HCT116 (cell line): ENCODE measurements at regions not wholly inside any gene's neighbourhood (a gene's known extent, or its start where the extent isn't known, plus 50 kb on each side); places are given as distances from the start of the nearest gene placed in this dataset.

Experiments
- ATAC-seq: fragments of 200-7000 bp; cut with Tn5 transposase; 2 replicates; pipeline ENCODE4 v1.9.1; 2020; ENCODE audit warnings: mild to moderate bottlenecking, moderate library complexity
- BruUV-seq: library from RNA; stranded (reverse); fragments of 400-500 nt; replicated peaks from 2 replicates; lab custom pipeline; 2021; lab: Mats Ljungman, UMichigan
- CTCF ChIA-PET: fragments of 300-600 bp; sonication (Branson Sonifier 250); formaldehyde crosslinking; loops from one replicate; lab custom pipeline; 2021; ENCODE audit warnings: antibody characterized with exemption; lab: Charles Lee
- POLR2A ChIA-PET: fragments of 300-600, 350-600 bp; sonication (Branson Sonifier 250); formaldehyde crosslinking; loops from one replicate; lab custom pipeline; 2021; ENCODE audit warnings: antibody characterized with exemption; lab: Charles Lee
- RAD21 ChIA-PET, 2 experiments: fragments of 300-600 bp; sonication (Branson Sonifier 250); formaldehyde crosslinking; loops; one replicate each; lab custom pipeline; 2023; ENCODE audit warnings: low total read pairs in 2 of 2; ENCODE audit not compliant: uncharacterized antibody in 2 of 2, unreplicated experiment in 2 of 2, low non-redundant PET in 1 of 2; lab: Charles Lee
- DNase-seq: peaks from one replicate; pipeline ENCODE4 v3.0.0-alpha.2; 2010; ENCODE audit warnings: low read depth, low spot score
- H2AFZ ChIP-seq: fragments of 200-600 bp; shearing (Covaris generic), sonication (generic); 2 replicates; pipeline ENCODE4 v1.6.1; 2017; ENCODE audit warnings: low read depth, mixed run types, mixed read lengths, antibody characterized with exemption, low read length; ENCODE audit not compliant: poor library complexity, severe bottlenecking
- H3K27ac ChIP-seq: 2 replicates; pipeline ENCODE4 v1.5.1; 2012; ENCODE audit warnings: low read depth, low read length
- H3K27me3 ChIP-seq: fragments of 200-600 bp; sonication (generic); 2 replicates; pipeline ENCODE4 v1.6.1; 2016; ENCODE audit warnings: mixed run types, low read length, mixed read lengths; ENCODE audit not compliant: insufficient read depth
- H3K36me3 ChIP-seq, 2 experiments: fragments of 200-500 bp in 1 of 2; fragments of 200-600 bp in 1 of 2; sonication (Bioruptor generic) in 1 of 2; sonication (generic) in 1 of 2; 2 replicates each; pipeline versions ENCODE4 v1.5.1 to v1.6.1; 2014 to 2016; ENCODE audit warnings: low read length in 2 of 2, inconsistent platforms in 1 of 2, mixed read lengths in 1 of 2, mixed run types in 1 of 2; ENCODE audit not compliant: insufficient read depth in 2 of 2, control insufficient read depth in 1 of 2
- H3K4me1 ChIP-seq, 2 experiments: fragments of 200-600 bp in 1 of 2; sonication (generic) in 1 of 2; 2 replicates each; pipeline versions ENCODE4 v1.5.1 to v1.6.1; 2012 to 2017; ENCODE audit warnings: low read length in 2 of 2, inconsistent platforms in 1 of 2, mild to moderate bottlenecking in 1 of 2, mixed read lengths in 1 of 2, mixed run types in 1 of 2, moderate library complexity in 1 of 2; ENCODE audit not compliant: insufficient read depth in 2 of 2, control insufficient read depth in 1 of 2
- H3K4me2 ChIP-seq: fragments of 200-600 bp; sonication (generic); 2 replicates; pipeline ENCODE4 v1.6.1; 2017; ENCODE audit warnings: mixed run types, low read length, mixed read lengths
- H3K4me3 ChIP-seq, 2 experiments: fragments of 200-600 bp in 1 of 2; sonication (generic) in 1 of 2; replicated peaks in 1 of 2; 2 replicates each; pipeline ENCODE4 v1.5.1; 2011 to 2016; ENCODE audit warnings: low read length in 2 of 2, control low read depth in 1 of 2, low read depth in 1 of 2, mild to moderate bottlenecking in 1 of 2, mixed read lengths in 1 of 2, mixed run types in 1 of 2
- H3K79me2 ChIP-seq: fragments of 200-600 bp; sonication (generic); 2 replicates; pipeline ENCODE4 v1.6.1; 2017; ENCODE audit warnings: mild to moderate bottlenecking, mixed run types, low read length, moderate library complexity, mixed read lengths; ENCODE audit not compliant: insufficient read depth
- H3K9ac ChIP-seq: fragments of 200-600 bp; sonication (generic); 2 replicates; pipeline ENCODE4 v1.6.1; 2016; ENCODE audit warnings: low read length, mixed read lengths
- H3K9me2 ChIP-seq: fragments of 200-600 bp; sonication (generic), shearing (Covaris generic); 2 replicates; pipeline ENCODE4 v1.6.1; 2017; ENCODE audit warnings: mixed run types, mild to moderate bottlenecking, moderate library complexity; ENCODE audit not compliant: insufficient read depth
- H3K9me3 ChIP-seq, 2 experiments: fragments of 200-500 bp in 1 of 2; fragments of 200-600 bp in 1 of 2; sonication (Bioruptor generic) in 1 of 2; sonication (generic) in 1 of 2; 2 replicates each; pipeline ENCODE4 v1.6.1; 2014 to 2017; ENCODE audit warnings: low read length in 2 of 2, mixed read lengths in 2 of 2, inconsistent platforms in 1 of 2, low read depth in 1 of 2, mild to moderate bottlenecking in 1 of 2, mixed run types in 1 of 2, moderate library complexity in 1 of 2; ENCODE audit not compliant: control insufficient read depth in 1 of 2, insufficient read depth in 1 of 2
- H4K20me1 ChIP-seq: fragments of 200-600 bp; sonication (generic), shearing (Covaris generic); 2 replicates; pipeline ENCODE4 v1.6.1; 2017; ENCODE audit warnings: mixed run types, mild to moderate bottlenecking, moderate library complexity; ENCODE audit not compliant: insufficient read depth
- CBX3 ChIP-seq: IDR thresholded peaks from 2 replicates; pipeline ENCODE4 v1.6.1; 2012; ENCODE audit warnings: low read depth
- CEBPB ChIP-seq: IDR thresholded peaks from 2 replicates; pipeline ENCODE4 v1.6.1; 2012; ENCODE audit warnings: low read depth
- EGR1 ChIP-seq: IDR thresholded peaks from 2 replicates; pipeline ENCODE4 v1.6.1; 2012; ENCODE audit warnings: low read depth
- EZH2 ChIP-seq: fragments of 200-600 bp; sonication (generic); IDR thresholded peaks from 2 replicates; pipeline ENCODE4 v1.6.1; 2017; ENCODE audit warnings: antibody characterized with exemption, mixed run types
- FOSL1 ChIP-seq: IDR thresholded peaks from 2 replicates; pipeline ENCODE4 v1.6.1; 2012; ENCODE audit warnings: low read depth
- SP1 ChIP-seq: IDR thresholded peaks from 2 replicates; pipeline ENCODE4 v1.6.1; 2012; ENCODE audit warnings: low read depth
- TCF7L2 ChIP-seq: IDR thresholded peaks from 2 replicates; pipeline ENCODE4 v1.7.0; 2011; ENCODE audit warnings: borderline replicate concordance, inconsistent platforms; ENCODE audit not compliant: insufficient read depth, insufficient read length; ENCODE audit errors: extremely low read depth
- YY1 ChIP-seq: IDR thresholded peaks from 2 replicates; pipeline ENCODE4 v1.6.1; 2011; ENCODE audit warnings: low read length, low read depth, moderate library complexity, mild to moderate bottlenecking; ENCODE audit not compliant: insufficient replicate concordance; ENCODE audit errors: extremely low read depth
- intact Hi-C: fragments of 100-400 bp; cut with micrococcal nuclease; formaldehyde crosslinking; loops from 2 replicates; pipeline ENCODE4 v1.10.0; 2022
- TF ChIP-seq, protein P1 (sequence below): IDR thresholded peaks from 2 replicates; pipeline ENCODE4 v1.6.1; 2012; ENCODE audit warnings: low read depth

DNA sequence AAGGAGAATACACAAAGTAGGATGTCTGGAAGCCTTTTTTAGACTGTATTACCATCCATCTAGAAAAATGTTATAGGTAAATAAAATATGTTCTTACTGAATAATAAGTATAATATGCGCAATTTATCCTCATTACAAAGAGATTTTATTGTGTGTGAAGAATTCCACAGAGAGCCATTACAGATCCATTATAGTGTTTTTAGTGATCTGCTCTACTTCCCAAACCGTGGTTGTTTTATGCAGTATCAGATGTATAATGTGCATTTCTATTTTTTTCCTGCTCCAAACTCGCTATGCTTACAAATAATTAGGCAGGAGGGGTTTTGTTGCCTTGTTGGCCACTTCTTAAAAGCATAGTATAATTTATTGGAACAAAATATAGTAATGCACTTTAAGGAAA is 447.8 kb downstream of the USP25 start:
- H3K4me3 ChIP-seq, result no peak overlapping the region
- H3K4me2 ChIP-seq, result no peak overlapping the region
- no peak overlapping the region for H2AFZ ChIP-seq
- no peak for TF ChIP-seq CBX3
- TF ChIP-seq TCF7L2, result no peak
- TF ChIP-seq EZH2, result no peak
- TF ChIP-seq EGR1, result no peak
- no peak for TF ChIP-seq YY1
- no peak overlapping the region for H3K27ac ChIP-seq
- no peaks in the 10 kb centered on the region for H3K4me1 ChIP-seq
- no peaks in the 10 kb centered on the region for H3K79me2 ChIP-seq
- POLR2A ChIA-PET, result no interaction called here
- H3K9ac ChIP-seq, result no peak overlapping the region
- BruUV-seq, result no TSS peak
- H3K27me3 ChIP-seq, result no peaks in the 10 kb centered on the region
- RAD21 ChIA-PET, result no interaction called here
- intact Hi-C loops, result no loop called here
- no peaks in the 10 kb centered on the region for H3K36me3 ChIP-seq
- CTCF ChIA-PET, result no interaction called here
- no peak for DNase-seq
- H3K9me3 ChIP-seq, result peaks cover 4 to 10% of the 10 kb centered on the region in 2 experiments; a peak in 2 of 4 replicates
- no peaks in the 10 kb centered on the region for H3K9me2 ChIP-seq
- H4K20me1 ChIP-seq, result no peaks in the 10 kb centered on the region
- ATAC-seq, result no peak

DNA sequence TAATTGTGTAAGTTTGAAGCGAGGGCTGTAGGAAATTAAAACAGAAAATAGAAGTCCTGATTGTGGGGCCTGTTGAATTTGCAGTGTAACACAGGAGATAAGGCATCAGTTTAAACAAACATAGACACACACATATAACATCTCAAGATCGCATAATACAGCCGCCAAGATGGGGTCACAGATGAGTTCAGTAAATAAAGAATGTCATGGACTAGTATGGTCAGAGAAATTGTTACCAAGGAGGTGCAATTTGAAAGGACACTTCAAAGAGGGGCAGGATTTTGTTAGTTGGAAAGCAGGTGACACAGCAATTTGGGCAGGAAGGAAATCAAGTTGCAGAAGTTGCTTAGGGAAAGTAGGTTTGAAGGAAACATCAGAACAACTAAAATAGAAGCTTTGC is 450.0 kb downstream of the USP25 start:
- intact Hi-C loops, result no loop called here
- H3K27ac ChIP-seq, result no peak overlapping the region
- no peak overlapping the region for H3K4me3 ChIP-seq
- ATAC-seq, result no peak
- no peak overlapping the region for H3K4me2 ChIP-seq
- ChIA-PET POLR2A (no interaction called here), RAD21 (no interaction called here), CTCF (no interaction called here)
- H3K9me3 ChIP-seq, result peaks cover 4 to 15% of the 10 kb centered on the region in 2 experiments; a peak in 2 of 4 replicates
- no peaks in the 10 kb centered on the region for H3K36me3 ChIP-seq
- no peak for DNase-seq
- no peaks in the 10 kb centered on the region for H3K27me3 ChIP-seq
- no peaks in the 10 kb centered on the region for H4K20me1 ChIP-seq
- H2AFZ ChIP-seq, result no peak overlapping the region
- H3K4me1 ChIP-seq, result no peaks in the 10 kb centered on the region
- H3K9me2 ChIP-seq, result no peaks in the 10 kb centered on the region
- H3K79me2 ChIP-seq, result no peaks in the 10 kb centered on the region
- no TSS peak for BruUV-seq
- H3K9ac ChIP-seq, result no peak overlapping the region
- no peak for TF ChIP-seq FOSL1
- no peak for TF ChIP-seq CEBPB
- TF ChIP-seq SP1, result no peak
- TF ChIP-seq, protein P1, sequence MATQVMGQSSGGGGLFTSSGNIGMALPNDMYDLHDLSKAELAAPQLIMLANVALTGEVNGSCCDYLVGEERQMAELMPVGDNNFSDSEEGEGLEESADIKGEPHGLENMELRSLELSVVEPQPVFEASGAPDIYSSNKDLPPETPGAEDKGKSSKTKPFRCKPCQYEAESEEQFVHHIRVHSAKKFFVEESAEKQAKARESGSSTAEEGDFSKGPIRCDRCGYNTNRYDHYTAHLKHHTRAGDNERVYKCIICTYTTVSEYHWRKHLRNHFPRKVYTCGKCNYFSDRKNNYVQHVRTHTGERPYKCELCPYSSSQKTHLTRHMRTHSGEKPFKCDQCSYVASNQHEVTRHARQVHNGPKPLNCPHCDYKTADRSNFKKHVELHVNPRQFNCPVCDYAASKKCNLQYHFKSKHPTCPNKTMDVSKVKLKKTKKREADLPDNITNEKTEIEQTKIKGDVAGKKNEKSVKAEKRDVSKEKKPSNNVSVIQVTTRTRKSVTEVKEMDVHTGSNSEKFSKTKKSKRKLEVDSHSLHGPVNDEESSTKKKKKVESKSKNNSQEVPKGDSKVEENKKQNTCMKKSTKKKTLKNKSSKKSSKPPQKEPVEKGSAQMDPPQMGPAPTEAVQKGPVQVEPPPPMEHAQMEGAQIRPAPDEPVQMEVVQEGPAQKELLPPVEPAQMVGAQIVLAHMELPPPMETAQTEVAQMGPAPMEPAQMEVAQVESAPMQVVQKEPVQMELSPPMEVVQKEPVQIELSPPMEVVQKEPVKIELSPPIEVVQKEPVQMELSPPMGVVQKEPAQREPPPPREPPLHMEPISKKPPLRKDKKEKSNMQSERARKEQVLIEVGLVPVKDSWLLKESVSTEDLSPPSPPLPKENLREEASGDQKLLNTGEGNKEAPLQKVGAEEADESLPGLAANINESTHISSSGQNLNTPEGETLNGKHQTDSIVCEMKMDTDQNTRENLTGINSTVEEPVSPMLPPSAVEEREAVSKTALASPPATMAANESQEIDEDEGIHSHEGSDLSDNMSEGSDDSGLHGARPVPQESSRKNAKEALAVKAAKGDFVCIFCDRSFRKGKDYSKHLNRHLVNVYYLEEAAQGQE, result no peak
